ENCODE measurements at regions not wholly inside any gene's neighbourhood (a gene's known extent, or its start where the extent isn't known, plus 50 kb on each side); places are given as distances from the start of the nearest gene placed in this dataset.

GRCh38 chr18:22742409-22742808 is 190.7 kb upstream of the RBBP8 start:
- TF ChIP-seq CTCF (IDR thresholded peaks at IDR 0.05) = no peak
- TF ChIP-seq POLR2A (IDR thresholded peaks at IDR 0.05) = no peak

All from esophagus squamous epithelium (tissue), 4 donors.